K562 (cell line): ENCODE measurements at regions not wholly inside any gene's neighbourhood (a gene's known extent, or its start where the extent isn't known, plus 50 kb on each side); places are given as distances from the start of the nearest gene placed in this dataset.

Experiments used
- CSDE1 ChIP-seq, 2 experiments: fragments of 450-650 bp; IDR thresholded peaks; 2 replicates each; pipeline ENCODE4 v1.6.1; 2016; ENCODE audit warnings: mild to moderate bottlenecking in 1 of 2
- HNRNPH1 ChIP-seq: fragments of 200-400 bp; formaldehyde crosslinking; optimal IDR thresholded peaks from 2 replicates; pipeline ENCODE3; 2017; ENCODE audit warnings: low read depth, mild to moderate bottlenecking, low read length, moderate library complexity
- NCOA2 ChIP-seq, 2 experiments: fragments of 450-650 bp; IDR thresholded peaks; 2 replicates each; pipeline ENCODE4 v1.6.1; 2018; ENCODE audit warnings: mild to moderate bottlenecking in 2 of 2, moderate library complexity in 1 of 2; ENCODE audit not compliant: partially characterized antibody in 2 of 2
- PTBP1 ChIP-seq: fragments of 200-400 bp; formaldehyde crosslinking; IDR thresholded peaks from 2 replicates; pipeline ENCODE4 v1.6.1; 2017; ENCODE audit warnings: low read depth, low read length
- STAT6 ChIP-seq: sonication (generic); formaldehyde crosslinking; IDR thresholded peaks from 2 replicates; pipeline ENCODE4 v1.8.1; 2023; ENCODE audit warnings: mild to moderate bottlenecking, missing genetic modification reagents
- ZMIZ1 ChIP-seq, 2 experiments: fragments of 150-350 bp in 1 of 2; IDR thresholded peaks; 2 replicates each; pipeline ENCODE4 v1.6.1; 2012 to 2016; ENCODE audit warnings: low read depth in 2 of 2, low read length in 2 of 2, mild to moderate bottlenecking in 1 of 2, moderate library complexity in 1 of 2
- ZZZ3 ChIP-seq: fragments of 450-650 bp; IDR thresholded peaks from 2 replicates; pipeline ENCODE4 v1.6.1; 2016; ENCODE audit warnings: antibody characterized with exemption, mild to moderate bottlenecking, moderate library complexity
- TF ChIP-seq, protein P1 (sequence below): fragments of 250-450 bp; sonication (Bioruptor Pico); IDR thresholded peaks from 2 replicates; pipeline ENCODE4 v1.8.0; 2021; ENCODE audit warnings: moderate library complexity, mild to moderate bottlenecking, inconsistent platforms

GRCh38 chr10:105953861-105954260 is 1210.6 kb downstream of the SORCS1 start (continued):
- TF ChIP-seq ZMIZ1 (IDR thresholded peaks at IDR 0.05; ENCODE audit: low read depth in 2 of 2, low read length in 2 of 2) (no peak), CSDE1 (IDR thresholded peaks at IDR 0.05) (no peak), STAT6 (CRISPR knock-in tag) (no peak), HNRNPH1 (no peak), PTBP1 (no peak), NCOA2 (IDR thresholded peaks at IDR 0.05; ENCODE audit: partially characterized antibody in 2 of 2) (no peak), ZZZ3 (no peak)
- TF ChIP-seq, protein P1, sequence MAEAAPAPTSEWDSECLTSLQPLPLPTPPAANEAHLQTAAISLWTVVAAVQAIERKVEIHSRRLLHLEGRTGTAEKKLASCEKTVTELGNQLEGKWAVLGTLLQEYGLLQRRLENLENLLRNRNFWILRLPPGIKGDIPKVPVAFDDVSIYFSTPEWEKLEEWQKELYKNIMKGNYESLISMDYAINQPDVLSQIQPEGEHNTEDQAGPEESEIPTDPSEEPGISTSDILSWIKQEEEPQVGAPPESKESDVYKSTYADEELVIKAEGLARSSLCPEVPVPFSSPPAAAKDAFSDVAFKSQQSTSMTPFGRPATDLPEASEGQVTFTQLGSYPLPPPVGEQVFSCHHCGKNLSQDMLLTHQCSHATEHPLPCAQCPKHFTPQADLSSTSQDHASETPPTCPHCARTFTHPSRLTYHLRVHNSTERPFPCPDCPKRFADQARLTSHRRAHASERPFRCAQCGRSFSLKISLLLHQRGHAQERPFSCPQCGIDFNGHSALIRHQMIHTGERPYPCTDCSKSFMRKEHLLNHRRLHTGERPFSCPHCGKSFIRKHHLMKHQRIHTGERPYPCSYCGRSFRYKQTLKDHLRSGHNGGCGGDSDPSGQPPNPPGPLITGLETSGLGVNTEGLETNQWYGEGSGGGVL, result no peak
- TF ChIP-seq, all 486 proteins: peak for 0
